HepG2 (cell line): ENCODE measurements at regions not wholly inside any gene's neighbourhood (a gene's known extent, or its start where the extent isn't known, plus 50 kb on each side); places are given as distances from the start of the nearest gene placed in this dataset.

Experiments
- BATF2 ChIP-seq: sonication (generic); formaldehyde crosslinking; IDR thresholded peaks from 2 replicates; pipeline ENCODE4 v1.8.0; 2022; ENCODE audit warnings: mild to moderate bottlenecking, missing genetic modification reagents, moderate library complexity
- ELF3 ChIP-seq: IDR thresholded peaks from 2 replicates; pipeline ENCODE4 v1.6.1; 2016; ENCODE audit warnings: missing genetic modification reagents, missing compliant biosample characterization
- ELK4 ChIP-seq: sonication (generic); formaldehyde crosslinking; IDR thresholded peaks from 2 replicates; pipeline ENCODE4 v1.9.0; 2021; ENCODE audit warnings: missing genetic modification reagents, borderline replicate concordance
- ERF ChIP-seq: IDR thresholded peaks from 2 replicates; pipeline ENCODE4 v1.6.1; 2018; ENCODE audit warnings: missing biosample characterization, missing genetic modification reagents
- FOXK2 ChIP-seq: fragments of 450-650 bp; IDR thresholded peaks from 2 replicates; pipeline ENCODE4 v1.6.1; 2016
- FOXO1 ChIP-seq: sonication (generic); formaldehyde crosslinking; IDR thresholded peaks from 2 replicates; pipeline ENCODE4 v1.4.0; 2020; ENCODE audit warnings: missing genetic modification reagents
- HDAC6 ChIP-seq: fragments of 200-600 bp; sonication (generic); IDR thresholded peaks from 2 replicates; pipeline ENCODE4 v1.7.0; 2017; ENCODE audit warnings: mild to moderate bottlenecking, antibody characterized with exemption, low read length, low read depth
- JDP2 ChIP-seq: sonication (generic); formaldehyde crosslinking; IDR thresholded peaks from 2 replicates; pipeline ENCODE4 v1.8.1; 2022; ENCODE audit warnings: missing genetic modification reagents, borderline replicate concordance
- MEIS1 ChIP-seq: sonication (generic); formaldehyde crosslinking; IDR thresholded peaks from 2 replicates; pipeline ENCODE4 v1.9.0; 2021; ENCODE audit warnings: mild to moderate bottlenecking, missing genetic modification reagents, moderate library complexity, borderline replicate concordance
- PITX1 ChIP-seq: sonication (generic); formaldehyde crosslinking; IDR thresholded peaks from 2 replicates; pipeline ENCODE4 v1.5.1; 2020; ENCODE audit warnings: mild to moderate bottlenecking, missing genetic modification reagents
- SNAPC4 ChIP-seq: sonication (generic); formaldehyde crosslinking; IDR thresholded peaks from 2 replicates; pipeline ENCODE4 v1.4.0; 2020; ENCODE audit warnings: mild to moderate bottlenecking, missing genetic modification reagents
- SRSF9 ChIP-seq: fragments of 200-400 bp; formaldehyde crosslinking; IDR thresholded peaks from 2 replicates; pipeline ENCODE4 v1.6.1; 2018; ENCODE audit warnings: borderline replicate concordance, mild to moderate bottlenecking, low read depth, low read length; ENCODE audit not compliant: insufficient read depth, poor library complexity, severe bottlenecking
- TRIM24 ChIP-seq: sonication (generic); formaldehyde crosslinking; IDR thresholded peaks from 2 replicates; pipeline ENCODE4 v1.8.0; 2022; ENCODE audit warnings: mild to moderate bottlenecking, missing genetic modification reagents
- ZNF749 ChIP-seq: sonication (generic); formaldehyde crosslinking; IDR thresholded peaks from 2 replicates; pipeline ENCODE4 v1.8.0; 2022; ENCODE audit warnings: mild to moderate bottlenecking, missing genetic modification reagents, moderate library complexity, borderline replicate concordance
- TF ChIP-seq, protein P1 (sequence below): sonication (generic); formaldehyde crosslinking; IDR thresholded peaks from 2 replicates; pipeline ENCODE4 v1.4.0; 2020; ENCODE audit warnings: missing genetic modification reagents
- TF ChIP-seq, protein P2 (sequence below): sonication (generic); formaldehyde crosslinking; IDR thresholded peaks from 2 replicates; pipeline ENCODE4 v1.4.0; 2020; ENCODE audit warnings: missing genetic modification reagents
- TF ChIP-seq, protein P3 (sequence below): sonication (generic); formaldehyde crosslinking; IDR thresholded peaks from 2 replicates; pipeline ENCODE4 v1.4.0; 2020; ENCODE audit warnings: missing genetic modification reagents

- TF ChIP-seq, protein P1, sequence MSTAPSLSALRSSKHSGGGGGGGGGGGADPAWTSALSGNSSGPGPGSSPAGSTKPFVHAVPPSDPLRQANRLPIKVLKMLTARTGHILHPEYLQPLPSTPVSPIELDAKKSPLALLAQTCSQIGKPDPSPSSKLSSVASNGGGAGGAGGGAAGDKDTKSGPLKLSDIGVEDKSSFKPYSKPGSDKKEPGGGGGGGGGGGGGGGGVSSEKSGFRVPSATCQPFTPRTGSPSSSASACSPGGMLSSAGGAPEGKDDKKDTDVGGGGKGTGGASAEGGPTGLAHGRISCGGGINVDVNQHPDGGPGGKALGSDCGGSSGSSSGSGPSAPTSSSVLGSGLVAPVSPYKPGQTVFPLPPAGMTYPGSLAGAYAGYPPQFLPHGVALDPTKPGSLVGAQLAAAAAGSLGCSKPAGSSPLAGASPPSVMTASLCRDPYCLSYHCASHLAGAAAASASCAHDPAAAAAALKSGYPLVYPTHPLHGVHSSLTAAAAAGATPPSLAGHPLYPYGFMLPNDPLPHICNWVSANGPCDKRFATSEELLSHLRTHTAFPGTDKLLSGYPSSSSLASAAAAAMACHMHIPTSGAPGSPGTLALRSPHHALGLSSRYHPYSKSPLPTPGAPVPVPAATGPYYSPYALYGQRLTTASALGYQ (CRISPR knock-in tag) = peak; percentile 98
- TF ChIP-seq FOXK2 = no peak
- TF ChIP-seq SNAPC4 (CRISPR knock-in tag) = no peak
- no peak for TF ChIP-seq SRSF9
- TF ChIP-seq, protein P2, sequence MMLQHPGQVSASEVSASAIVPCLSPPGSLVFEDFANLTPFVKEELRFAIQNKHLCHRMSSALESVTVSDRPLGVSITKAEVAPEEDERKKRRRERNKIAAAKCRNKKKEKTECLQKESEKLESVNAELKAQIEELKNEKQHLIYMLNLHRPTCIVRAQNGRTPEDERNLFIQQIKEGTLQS (CRISPR knock-in tag) = no peak
- TF ChIP-seq TRIM24 (CRISPR knock-in tag) = peak; percentile 77
- TF ChIP-seq FOXO1 (CRISPR knock-in tag) = peak; percentile 88
- TF ChIP-seq ELF3 (CRISPR knock-in tag) = 0 out of 2 replicates have a peak, but pooled peaks have one; percentile 32
- TF ChIP-seq BATF2 (CRISPR knock-in tag) = no peak
- no peak for TF ChIP-seq HDAC6
- TF ChIP-seq JDP2 (CRISPR knock-in tag) = no peak; the same call in 1 of the 2 replicates
- TF ChIP-seq, protein P3, sequence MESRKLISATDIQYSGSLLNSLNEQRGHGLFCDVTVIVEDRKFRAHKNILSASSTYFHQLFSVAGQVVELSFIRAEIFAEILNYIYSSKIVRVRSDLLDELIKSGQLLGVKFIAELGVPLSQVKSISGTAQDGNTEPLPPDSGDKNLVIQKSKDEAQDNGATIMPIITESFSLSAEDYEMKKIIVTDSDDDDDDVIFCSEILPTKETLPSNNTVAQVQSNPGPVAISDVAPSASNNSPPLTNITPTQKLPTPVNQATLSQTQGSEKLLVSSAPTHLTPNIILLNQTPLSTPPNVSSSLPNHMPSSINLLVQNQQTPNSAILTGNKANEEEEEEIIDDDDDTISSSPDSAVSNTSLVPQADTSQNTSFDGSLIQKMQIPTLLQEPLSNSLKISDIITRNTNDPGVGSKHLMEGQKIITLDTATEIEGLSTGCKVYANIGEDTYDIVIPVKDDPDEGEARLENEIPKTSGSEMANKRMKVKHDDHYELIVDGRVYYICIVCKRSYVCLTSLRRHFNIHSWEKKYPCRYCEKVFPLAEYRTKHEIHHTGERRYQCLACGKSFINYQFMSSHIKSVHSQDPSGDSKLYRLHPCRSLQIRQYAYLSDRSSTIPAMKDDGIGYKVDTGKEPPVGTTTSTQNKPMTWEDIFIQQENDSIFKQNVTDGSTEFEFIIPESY (CRISPR knock-in tag) = no peak
- no peak for TF ChIP-seq ELK4
- no peak for TF ChIP-seq ERF
- peak; percentile 98 for TF ChIP-seq MEIS1 (CRISPR knock-in tag)
- TF ChIP-seq ZNF749 = no peak
- peak; percentile 93 for TF ChIP-seq PITX1 (CRISPR knock-in tag)
Measured at GRCh38 chr9:134258828-134259546, 67.3 kb upstream of the RXRA start (continued).
